ENCODE measurements at regions not wholly inside any gene's neighbourhood (a gene's known extent, or its start where the extent isn't known, plus 50 kb on each side); places are given as distances from the start of the nearest gene placed in this dataset.

DNA sequence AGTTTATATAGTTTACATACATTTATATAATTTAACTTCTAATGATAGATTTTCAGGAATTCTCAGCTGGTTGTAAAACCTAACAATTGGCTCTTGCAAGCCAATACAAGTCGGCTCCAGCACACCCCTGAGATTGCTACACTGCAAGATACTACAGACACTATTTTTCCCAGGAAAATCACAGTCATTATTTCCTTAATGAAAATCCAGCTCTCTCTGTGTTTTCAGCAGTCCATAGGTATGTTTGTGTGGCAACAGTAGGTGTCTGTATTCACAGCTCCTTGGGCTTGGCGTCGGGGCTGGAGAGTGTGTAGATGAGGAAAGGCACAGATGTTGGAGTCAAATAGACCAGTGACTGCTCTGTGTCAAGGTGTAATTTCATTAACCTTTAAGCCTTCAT lies 78.7 kb upstream of the SPTBN1 start:
- TF ChIP-seq CREB1 (CRISPR knock-in tag; IDR thresholded peaks at IDR 0.05; ENCODE audit: low read depth) (no peak), EZH2phosphoT487 (IDR thresholded peaks at IDR 0.05; ENCODE audit: unreplicated experiment) (no peak), ETS1 (IDR thresholded peaks at IDR 0.05) (no peak), POLR2AphosphoS5 (IDR thresholded peaks at IDR 0.05; ENCODE audit: low read depth) (no peak), JUNB (IDR thresholded peaks at IDR 0.05; ENCODE audit: unreplicated experiment) (no peak), NANOG (IDR thresholded peaks at IDR 0.05; ENCODE audit: borderline replicate concordance) (no peak), ZNF114 (CRISPR knock-in tag; IDR thresholded peaks at IDR 0.05) (no peak), EZH2 (IDR thresholded peaks at IDR 0.05; ENCODE audit: low read depth, unreplicated experiment) (no peak), REST (IDR thresholded peaks at IDR 0.05; ENCODE audit: unreplicated experiment) (no peak)
- TF ChIP-seq, protein P1, sequence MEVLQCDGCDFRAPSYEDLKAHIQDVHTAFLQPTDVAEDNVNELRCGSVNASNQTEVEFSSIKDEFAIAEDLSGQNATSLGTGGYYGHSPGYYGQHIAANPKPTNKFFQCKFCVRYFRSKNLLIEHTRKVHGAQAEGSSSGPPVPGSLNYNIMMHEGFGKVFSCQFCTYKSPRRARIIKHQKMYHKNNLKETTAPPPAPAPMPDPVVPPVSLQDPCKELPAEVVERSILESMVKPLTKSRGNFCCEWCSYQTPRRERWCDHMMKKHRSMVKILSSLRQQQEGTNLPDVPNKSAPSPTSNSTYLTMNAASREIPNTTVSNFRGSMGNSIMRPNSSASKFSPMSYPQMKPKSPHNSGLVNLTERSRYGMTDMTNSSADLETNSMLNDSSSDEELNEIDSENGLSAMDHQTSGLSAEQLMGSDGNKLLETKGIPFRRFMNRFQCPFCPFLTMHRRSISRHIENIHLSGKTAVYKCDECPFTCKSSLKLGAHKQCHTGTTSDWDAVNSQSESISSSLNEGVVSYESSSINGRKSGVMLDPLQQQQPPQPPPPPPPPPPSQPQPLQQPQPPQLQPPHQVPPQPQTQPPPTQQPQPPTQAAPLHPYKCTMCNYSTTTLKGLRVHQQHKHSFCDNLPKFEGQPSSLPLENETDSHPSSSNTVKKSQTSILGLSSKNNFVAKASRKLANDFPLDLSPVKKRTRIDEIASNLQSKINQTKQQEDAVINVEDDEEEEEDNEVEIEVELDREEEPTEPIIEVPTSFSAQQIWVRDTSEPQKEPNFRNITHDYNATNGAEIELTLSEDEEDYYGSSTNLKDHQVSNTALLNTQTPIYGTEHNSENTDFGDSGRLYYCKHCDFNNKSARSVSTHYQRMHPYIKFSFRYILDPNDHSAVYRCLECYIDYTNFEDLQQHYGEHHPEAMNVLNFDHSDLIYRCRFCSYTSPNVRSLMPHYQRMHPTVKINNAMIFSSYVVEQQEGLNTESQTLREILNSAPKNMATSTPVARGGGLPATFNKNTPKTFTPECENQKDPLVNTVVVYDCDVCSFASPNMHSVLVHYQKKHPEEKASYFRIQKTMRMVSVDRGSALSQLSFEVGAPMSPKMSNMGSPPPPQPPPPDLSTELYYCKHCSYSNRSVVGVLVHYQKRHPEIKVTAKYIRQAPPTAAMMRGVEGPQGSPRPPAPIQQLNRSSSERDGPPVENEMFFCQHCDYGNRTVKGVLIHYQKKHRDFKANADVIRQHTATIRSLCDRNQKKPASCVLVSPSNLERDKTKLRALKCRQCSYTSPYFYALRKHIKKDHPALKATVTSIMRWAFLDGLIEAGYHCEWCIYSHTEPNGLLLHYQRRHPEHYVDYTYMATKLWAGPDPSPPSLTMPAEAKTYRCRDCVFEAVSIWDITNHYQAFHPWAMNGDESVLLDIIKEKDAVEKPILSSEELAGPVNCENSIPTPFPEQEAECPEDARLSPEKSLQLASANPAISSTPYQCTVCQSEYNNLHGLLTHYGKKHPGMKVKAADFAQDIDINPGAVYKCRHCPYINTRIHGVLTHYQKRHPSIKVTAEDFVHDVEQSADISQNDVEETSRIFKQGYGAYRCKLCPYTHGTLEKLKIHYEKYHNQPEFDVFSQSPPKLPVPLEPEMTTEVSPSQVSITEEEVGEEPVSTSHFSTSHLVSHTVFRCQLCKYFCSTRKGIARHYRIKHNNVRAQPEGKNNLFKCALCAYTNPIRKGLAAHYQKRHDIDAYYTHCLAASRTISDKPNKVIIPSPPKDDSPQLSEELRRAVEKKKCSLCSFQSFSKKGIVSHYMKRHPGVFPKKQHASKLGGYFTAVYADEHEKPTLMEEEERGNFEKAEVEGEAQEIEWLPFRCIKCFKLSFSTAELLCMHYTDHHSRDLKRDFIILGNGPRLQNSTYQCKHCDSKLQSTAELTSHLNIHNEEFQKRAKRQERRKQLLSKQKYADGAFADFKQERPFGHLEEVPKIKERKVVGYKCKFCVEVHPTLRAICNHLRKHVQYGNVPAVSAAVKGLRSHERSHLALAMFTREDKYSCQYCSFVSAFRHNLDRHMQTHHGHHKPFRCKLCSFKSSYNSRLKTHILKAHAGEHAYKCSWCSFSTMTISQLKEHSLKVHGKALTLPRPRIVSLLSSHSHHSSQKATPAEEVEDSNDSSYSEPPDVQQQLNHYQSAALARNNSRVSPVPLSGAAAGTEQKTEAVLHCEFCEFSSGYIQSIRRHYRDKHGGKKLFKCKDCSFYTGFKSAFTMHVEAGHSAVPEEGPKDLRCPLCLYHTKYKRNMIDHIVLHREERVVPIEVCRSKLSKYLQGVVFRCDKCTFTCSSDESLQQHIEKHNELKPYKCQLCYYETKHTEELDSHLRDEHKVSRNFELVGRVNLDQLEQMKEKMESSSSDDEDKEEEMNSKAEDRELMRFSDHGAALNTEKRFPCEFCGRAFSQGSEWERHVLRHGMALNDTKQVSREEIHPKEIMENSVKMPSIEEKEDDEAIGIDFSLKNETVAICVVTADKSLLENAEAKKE (CRISPR knock-in tag; IDR thresholded peaks at IDR 0.05), result no peak
- TF ChIP-seq, protein P2, sequence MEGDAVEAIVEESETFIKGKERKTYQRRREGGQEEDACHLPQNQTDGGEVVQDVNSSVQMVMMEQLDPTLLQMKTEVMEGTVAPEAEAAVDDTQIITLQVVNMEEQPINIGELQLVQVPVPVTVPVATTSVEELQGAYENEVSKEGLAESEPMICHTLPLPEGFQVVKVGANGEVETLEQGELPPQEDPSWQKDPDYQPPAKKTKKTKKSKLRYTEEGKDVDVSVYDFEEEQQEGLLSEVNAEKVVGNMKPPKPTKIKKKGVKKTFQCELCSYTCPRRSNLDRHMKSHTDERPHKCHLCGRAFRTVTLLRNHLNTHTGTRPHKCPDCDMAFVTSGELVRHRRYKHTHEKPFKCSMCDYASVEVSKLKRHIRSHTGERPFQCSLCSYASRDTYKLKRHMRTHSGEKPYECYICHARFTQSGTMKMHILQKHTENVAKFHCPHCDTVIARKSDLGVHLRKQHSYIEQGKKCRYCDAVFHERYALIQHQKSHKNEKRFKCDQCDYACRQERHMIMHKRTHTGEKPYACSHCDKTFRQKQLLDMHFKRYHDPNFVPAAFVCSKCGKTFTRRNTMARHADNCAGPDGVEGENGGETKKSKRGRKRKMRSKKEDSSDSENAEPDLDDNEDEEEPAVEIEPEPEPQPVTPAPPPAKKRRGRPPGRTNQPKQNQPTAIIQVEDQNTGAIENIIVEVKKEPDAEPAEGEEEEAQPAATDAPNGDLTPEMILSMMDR (conservative IDR thresholded peaks at IDR 0.05; ENCODE audit: low read depth in 2 of 2), result no peak
- no peak overlapping the region for H3K4me3 Mint-ChIP-seq
- Histone ChIP-seq H3K4me1 (ENCODE audit: insufficient read depth) (no peaks in the 10 kb centered on the region), H4K20me1 (replicated peaks; ENCODE audit: insufficient read depth) (no peaks in the 10 kb centered on the region; the same call in 1 of the 2 replicates), H3K4me2 (no peak overlapping the region), H3K27ac (ENCODE audit: low read depth) (no peak overlapping the region), H3K79me2 (replicated peaks; ENCODE audit: insufficient read depth) (no peaks in the 10 kb centered on the region), H3K4me3 (no peak overlapping the region), H3K27me3 (ENCODE audit: insufficient read depth) (no peaks in the 10 kb centered on the region), H3F3A (replicated peaks; ENCODE audit: low read depth) (no peaks in the 10 kb centered on the region), H3K36me3 (ENCODE audit: insufficient read depth) (no peaks in the 10 kb centered on the region), H2AFZ (0 out of 2 replicates have a peak overlapping the region, but pooled peaks have one; percentile 6), H3K9me2 (ENCODE audit: insufficient read depth) (no peaks in the 10 kb centered on the region)
- peaks cover 10% of the 10 kb centered on the region for H3K27me3 Mint-ChIP-seq (ENCODE audit: insufficient read depth, low read depth, poor library complexity)
- no peak for DNase-seq (ENCODE audit: low spot score)
- no peaks in the 10 kb centered on the region; the same call in 2 of the 3 replicates for H3K36me3 Mint-ChIP-seq (ENCODE audit: low read depth)
- peak; percentile 21; the same call in 2 of the 3 replicates for ATAC-seq
- H3K4me1 Mint-ChIP-seq, result peaks cover 21% of the 10 kb centered on the region
- no peak overlapping the region for H3K27ac Mint-ChIP-seq
- no peaks in the 10 kb centered on the region for H3K9me3 Mint-ChIP-seq
